ENCODE measurements at regions not wholly inside any gene's neighbourhood (a gene's known extent, or its start where the extent isn't known, plus 50 kb on each side); places are given as distances from the start of the nearest gene placed in this dataset.
"Not testable (repeated sequence)": the region's sequence is repeated elsewhere in the genome, so short reads cannot be mapped to it uniquely, and the experiment has no call there.

DNA sequence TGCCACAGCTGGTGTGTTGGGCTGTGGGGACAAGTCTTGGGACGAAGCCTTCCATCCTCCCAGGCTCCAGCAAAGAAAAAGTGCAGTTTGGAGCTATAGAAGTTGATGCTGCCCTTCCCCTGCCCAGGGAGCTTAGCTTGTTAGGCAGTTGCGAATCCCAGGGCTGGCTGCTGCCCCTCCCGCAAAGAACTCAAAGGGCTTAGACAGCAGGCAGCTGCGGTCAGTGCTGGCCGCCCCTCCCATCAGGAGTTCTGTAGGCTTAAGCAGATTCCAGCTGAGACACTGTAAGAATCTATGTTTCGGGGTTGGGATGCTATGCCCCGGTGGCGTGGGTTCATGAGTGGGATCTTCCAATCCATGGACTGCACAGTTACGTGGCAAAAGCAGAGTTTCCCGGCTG is 956.7 kb downstream of the GLUD2 start:
- no peak for DNase-seq (ENCODE audit: low read depth)

DNA sequence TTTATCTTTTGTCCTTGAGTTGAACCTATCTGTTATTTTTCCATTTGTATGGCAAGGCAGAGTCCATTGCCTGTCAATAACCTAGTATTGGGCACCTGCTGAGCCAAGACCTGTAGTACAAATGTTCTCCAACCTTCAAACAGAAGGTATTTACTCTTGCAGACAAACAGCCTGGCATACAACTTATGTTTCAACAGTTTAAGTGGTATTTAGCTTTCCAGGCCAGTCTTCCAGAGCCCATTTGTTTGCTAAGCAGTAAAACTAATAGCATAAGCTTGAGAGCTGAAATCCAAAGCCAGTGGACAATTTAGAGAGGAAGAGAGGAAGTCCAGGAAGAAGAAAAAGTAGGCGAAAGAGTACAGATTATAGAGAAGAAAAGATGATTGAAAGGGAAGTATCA is 979.3 kb downstream of the GLUD2 start:
- DNase-seq (ENCODE audit: low read depth) = no peak

DNA sequence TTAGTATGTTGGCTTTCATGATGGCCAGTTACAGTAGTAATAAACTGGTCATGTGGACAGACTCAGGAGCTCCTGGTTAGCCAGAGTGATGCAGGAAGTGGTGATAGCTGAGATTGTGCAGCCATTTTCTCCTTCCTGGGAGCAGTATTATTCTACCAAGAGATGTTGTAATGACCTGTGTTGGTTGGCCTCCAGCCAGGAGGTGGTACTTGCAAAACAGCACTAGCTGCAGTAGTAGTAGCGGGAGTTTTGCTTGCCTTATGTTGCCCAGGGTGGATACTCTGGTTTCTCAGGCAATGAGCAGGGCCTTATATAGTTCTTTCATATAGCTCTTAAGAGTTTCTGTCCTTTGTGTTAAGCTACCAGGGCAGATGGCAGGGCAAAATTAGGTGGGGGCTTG is 998.8 kb downstream of the GLUD2 start:
- DNase-seq (ENCODE audit: low read depth) = no peak

DNA sequence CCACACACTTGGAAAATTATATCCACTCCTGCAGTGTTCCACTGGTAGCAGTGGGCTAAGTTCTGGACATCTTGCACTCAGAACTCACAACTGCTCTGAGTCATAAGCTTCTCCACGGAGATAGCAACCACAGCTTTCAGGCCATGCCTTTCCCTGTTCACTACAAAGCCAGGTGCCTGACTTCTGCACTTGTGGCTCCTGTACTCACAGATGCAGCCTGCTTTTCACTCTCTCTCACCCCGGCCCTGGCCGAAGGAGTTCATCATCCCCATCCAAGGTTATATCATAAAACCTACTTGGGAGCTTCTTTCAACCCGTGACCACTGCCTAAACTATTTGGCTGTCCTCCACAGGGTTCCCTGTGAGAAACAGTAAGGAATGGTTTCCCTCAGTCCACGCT is 999.4 kb downstream of the GLUD2 start:
- no peak for DNase-seq (ENCODE audit: low read depth)

DNA sequence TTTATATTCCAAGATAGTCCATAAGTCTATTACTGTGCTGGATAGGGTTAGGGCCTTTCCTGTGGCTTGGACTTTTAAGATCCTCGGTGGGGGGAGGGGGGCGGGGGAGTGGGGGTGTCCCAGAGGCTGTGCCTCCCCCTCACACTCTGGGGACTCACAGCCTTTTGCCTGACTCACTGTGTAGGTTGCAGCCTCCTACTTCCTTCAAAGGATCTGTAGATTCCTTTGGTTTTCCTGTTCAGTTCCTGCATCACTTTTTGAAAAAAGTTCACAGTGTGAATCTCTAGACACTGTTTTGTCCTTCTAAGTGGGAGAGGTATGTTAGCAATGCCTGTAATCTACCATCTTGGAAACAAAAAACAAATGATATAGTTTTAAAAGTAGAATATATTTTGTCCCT is 999.9 kb downstream of the GLUD2 start:
- DNase-seq (ENCODE audit: low read depth) = no peak

DNA sequence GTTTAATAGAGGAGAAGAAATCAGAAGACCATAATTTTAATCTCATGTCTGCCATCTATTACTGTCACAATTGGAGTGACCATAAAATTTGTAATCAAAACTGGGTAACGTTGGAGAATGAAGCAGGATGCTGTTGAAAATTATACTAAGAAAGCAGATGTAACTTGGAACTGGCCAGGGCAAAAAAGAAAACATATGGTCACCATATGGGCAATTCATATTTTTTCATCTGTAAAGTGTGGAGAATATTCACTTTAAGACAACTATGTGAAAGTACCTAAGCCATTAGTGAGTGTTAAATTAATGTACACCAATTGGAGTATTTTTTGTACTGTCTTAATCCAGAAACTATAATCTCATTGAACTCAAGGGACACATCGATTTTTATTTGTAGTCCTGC is 1008.0 kb downstream of the GLUD2 start:
- DNase-seq (ENCODE audit: low read depth) = no peak

DNA sequence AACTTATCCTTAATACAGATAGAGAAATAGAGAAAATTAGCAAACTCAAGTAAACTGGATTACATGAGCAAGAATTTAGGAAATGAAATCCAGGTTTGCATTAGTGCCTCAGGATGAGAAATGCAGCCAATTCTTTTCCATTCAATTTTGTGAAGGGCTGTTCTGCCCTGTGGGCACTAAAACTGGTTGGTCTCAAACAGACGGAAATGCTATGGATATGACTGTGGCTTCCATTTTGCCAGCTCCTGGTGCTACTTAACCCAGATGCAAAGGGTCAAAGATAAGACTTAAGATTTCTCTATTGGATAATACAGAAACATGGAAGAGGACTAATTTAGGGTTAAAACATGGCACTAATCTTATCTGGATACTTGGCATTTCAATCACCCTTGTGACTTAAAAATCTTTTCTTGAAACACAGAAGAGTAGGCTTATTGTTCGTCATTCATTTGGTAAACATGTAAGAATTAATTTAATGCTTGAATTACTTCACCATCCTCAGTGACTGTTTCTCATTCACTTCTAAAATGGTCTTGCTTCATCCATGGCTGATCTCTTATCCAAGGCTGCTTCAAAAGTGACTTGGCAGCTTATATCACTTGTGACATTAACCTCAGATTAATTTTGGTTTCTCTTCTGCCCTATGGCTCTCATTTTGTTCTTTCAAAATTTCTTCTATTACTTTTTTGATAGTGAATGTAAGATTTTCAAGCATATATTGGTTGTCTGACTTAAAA is 1008.7 kb downstream of the GLUD2 start:
- no peak for DNase-seq (ENCODE audit: low read depth)

DNA sequence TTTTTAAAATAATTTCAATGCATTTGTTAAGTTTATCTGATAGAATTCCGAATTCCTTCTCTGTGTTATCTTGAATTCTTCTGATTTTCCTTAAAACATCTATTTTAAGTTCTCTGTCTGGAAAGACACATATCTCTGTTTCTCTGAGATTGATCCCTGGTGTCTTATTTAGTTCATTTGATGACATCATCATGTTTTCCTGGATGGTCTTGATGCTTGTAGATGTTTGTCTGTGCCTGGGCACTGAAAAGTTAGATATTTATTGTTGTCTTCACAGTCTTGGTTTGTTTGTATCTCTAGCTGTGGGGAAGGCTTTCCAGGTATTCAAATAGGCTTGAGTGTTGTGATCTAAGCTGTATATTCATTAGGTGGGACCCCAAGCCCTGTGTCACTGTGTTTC is 1028.8 kb downstream of the GLUD2 start:
- no peak for DNase-seq (ENCODE audit: low read depth)

DNA sequence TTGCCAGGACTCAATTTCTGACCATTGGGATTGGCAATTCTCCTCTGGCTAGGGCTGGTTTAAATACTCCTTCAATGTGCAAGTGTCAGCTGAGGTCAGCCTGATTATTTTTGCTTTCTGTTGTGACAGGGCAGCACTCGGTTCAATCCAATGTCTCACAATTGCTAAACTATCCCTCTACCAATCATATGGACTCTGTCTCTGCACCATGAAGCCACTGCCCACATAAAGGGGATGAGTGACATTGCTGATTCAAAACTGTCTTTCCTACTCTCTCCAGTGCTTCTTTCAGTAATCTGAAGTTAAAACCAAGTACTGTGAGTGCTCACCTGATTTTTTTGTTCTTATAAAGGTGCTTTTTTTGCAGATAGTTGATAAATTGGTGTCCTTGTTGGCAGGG is 1030.7 kb downstream of the GLUD2 start:
- DNase-seq (ENCODE audit: low read depth) = no peak

DNA sequence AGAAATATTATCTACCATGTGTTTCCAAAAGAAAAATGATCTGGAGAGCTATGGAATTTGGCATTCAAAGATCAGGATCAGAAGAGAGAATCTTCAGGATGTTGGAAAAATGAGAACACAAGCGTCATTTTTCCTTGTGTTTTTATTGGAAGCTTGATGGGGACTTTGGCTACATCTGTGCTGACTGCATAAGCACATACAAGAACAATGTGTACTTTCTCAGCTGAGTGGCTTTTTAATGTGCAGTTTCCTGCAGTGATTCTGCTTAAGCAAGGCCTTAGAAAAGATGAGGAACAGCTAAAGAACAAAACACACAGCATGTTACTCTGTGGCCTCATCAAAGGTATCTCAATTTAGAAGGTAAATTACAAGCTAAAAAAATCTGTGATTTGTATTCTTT is 1039.9 kb downstream of the GLUD2 start:
- DNase-seq (ENCODE audit: low read depth) = no peak

DNA sequence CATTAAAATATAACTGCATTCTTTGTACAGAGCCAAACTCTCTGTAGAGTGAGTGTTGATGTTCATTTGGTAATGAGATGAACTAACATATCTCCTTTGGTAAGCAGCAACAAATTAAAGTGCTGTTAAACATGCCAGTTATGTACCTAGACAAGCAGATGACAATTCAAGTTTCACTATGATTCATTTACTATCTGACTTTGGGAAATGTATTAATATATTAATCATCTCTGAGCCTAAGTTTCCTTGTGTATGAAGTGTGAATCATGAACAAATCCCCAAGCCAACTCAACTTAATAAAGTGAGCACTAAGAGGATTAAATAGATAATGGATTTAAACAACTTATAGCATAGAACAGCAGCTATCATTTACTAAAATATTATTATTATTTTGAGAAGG is 1044.2 kb downstream of the GLUD2 start:
- DNase-seq (ENCODE audit: low read depth) = no peak

DNA sequence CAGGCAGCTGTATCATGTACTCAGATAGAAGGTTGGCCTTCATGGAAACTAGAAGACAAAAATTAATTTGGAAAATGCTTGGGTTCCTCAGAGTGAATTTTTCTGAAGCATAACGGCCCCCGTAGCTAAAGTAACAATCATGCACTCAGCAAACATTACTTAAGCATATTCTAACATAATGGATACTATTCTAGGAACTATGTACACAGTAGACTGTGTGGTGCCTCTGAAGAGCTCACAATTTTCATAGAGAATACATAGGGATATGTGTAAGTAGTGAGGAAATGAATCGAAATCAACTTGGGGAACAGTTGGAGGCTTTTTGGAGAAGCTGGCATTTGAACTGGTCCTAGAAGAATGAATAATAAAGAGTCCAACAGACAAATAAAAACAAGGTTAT is 1045.0 kb downstream of the GLUD2 start:
- DNase-seq (ENCODE audit: low read depth) = no peak

DNA sequence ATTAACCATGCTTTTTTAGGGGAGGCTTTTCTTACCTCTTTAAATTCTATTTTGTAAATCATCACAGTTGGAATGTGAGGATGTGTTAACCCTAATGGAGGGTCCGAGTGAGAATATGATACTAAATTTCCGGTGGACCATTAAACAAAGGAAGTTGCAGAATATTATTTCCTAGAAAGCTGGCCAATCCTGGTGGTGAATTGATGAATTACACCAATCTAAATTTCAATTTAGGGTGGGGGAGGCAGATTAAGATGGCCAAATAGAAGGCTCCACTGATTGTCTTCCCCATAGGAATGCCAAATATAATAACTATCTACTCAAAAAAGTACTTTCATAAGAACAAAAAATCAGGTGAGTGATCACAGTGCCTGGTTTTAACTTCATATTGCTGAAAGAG is 1045.6 kb downstream of the GLUD2 start:
- DNase-seq (ENCODE audit: low read depth) = no peak

DNA sequence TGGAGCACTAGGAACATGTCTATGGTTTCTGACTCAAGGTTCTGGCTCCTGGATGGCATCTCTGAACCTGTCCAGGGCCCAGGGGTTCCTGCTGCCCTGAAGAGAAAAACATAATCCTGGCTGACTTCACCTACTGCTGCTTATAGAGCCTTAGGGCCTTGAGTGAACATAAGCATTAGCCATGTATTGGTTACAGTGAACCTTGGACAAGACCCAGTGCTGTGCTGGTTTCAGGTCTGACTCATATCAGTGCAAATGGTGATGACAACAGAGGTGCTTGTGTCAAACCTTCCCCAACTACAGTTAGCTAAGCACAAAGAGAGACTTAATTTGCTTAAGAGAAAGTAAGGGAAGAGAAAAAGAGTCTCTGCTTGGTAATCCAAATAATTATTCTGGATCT is 1047.2 kb downstream of the GLUD2 start:
- no peak for DNase-seq (ENCODE audit: low read depth)

DNA sequence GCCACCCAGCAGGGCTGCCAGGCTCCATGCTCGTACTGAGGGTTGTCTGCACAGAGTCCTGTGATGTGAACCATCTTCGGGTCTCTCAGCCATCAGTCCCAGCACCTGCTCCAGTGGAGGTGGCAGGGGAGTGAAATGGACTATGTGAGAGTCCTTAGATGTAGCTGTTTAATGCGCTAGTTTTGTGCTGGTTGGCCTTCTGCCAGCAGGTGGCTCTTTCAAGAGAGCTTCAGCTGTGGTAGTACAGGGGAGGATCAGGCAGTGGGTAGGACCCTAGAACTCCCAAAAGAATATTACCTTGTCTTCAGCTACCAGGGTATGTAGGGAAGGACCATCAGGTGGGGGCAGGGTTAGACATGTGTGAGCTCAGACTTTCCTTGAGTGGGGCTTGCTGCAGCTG is 1066.0 kb downstream of the GLUD2 start:
- DNase-seq (ENCODE audit: low read depth) = no peak

DNA sequence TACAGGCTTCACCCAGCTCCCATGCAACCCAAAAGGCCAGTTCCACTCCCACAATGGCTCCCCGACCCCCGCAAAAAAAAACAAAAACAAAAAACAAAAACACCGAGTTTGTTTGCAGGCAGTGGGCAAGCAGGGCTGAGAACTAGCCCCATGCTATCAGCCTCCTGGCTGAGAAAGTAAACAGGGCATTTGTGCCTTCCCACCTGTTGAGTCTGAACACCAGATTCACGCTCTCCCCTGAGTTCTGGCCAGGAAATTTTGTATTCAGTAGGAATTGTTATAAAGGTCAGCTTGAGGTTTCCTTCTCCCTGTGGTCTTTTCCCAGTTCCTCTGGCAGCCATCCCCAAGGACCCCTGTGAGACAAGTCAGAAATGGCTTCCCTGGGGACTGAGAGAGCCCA is 1066.5 kb downstream of the GLUD2 start:
- no peak for DNase-seq (ENCODE audit: low read depth)

DNA sequence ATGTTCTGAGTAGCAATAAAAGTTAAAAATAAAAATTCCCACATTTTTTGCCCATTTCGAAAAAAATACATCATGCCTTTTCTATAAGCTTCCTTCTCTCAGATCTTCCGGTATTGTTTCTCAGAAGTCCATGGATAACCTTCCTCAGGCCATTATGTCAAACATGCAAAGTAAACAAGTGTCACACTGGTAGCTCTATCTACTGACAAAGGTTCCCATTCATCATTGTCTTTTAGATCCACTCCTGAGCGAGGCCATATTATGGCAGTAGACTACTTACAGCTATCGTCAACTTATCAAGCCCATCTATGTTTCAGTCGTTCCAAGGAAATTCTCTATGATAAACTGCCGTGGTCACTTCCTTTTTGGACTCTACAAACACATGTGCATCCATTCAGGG is 1068.2 kb downstream of the GLUD2 start:
- DNase-seq (ENCODE audit: low read depth) = no peak

DNA sequence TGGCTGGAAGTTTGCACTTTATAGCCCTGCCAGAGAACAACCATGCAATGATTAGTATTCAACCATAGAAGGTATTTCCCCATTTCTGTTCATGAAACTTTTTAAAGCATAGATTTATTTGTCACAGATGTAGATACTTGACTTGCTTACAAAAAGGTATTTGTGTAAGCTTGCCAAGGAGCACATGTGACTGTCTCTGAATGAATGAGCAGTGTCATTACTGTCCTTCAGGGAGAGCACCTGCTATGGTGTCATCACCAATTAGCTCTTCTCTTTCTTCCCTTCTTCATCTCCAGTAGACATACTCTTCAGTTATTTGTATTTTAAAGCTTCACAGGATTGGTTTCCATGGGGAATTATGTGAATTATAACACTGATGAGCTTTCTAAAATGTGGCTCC is 1064.7 kb upstream of the GRIA3 start:
- DNase-seq (ENCODE audit: low read depth) = no peak

DNA sequence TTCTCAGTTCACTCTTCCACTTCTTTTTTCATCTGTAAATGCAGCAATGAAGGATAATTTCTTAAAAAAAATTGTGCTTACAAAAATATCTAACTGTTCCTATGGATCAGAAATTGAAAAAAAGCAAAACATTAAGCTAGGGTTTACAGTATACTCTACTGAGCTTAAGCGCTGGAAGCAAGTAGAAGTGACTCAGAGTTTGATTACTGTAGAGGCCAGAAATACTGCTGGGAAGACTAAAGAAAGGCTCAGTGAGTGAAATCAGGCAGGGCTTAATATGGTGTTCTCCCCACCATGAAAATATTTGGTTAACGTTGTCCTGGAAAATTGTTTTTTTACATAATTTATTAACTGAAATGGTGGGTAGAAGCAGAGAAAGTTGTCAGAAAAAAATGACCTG is 1061.8 kb upstream of the GRIA3 start:
- DNase-seq (ENCODE audit: low read depth) = no peak

DNA sequence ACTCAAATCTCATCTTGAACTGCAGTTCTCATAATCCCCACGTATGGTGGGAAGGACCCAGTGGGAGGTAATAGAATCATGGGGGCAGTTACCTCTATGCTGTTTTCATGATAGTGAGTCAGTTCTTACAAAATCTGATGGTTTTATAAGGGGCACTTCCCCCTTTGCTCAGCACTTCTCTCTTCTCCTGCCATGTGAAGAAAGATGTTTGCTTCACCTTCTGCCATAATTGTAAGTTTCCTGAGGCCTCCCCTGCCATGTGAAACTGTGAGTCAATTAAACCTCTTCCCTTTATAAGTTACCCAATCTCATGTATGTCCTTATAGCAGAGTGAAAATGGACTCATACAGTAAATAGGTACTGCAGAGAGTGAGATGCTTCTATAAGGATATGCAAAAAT is 1050.6 kb upstream of the GRIA3 start:
- DNase-seq (ENCODE audit: low read depth) = no peak

DNA sequence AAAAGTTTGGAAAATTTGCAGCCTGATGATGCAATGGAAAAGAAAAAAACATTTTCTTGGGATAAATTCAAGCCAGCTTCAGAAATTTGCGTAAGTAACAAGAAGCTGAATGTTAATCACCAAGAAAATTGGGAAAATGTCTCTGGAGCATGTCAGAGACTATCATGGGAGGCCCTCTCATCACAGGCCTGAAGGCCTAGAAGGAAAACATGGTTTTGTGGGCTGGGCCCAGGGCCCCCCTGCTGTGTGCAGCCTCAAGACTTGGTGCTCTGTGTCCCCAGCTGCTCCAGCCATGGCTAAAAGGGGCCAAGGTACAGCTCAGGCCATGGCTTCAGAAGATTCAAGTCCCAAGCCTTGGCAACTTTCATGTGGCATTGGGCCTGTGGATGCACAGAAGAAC is 1049.8 kb upstream of the GRIA3 start:
- no peak for DNase-seq (ENCODE audit: low read depth)

DNA sequence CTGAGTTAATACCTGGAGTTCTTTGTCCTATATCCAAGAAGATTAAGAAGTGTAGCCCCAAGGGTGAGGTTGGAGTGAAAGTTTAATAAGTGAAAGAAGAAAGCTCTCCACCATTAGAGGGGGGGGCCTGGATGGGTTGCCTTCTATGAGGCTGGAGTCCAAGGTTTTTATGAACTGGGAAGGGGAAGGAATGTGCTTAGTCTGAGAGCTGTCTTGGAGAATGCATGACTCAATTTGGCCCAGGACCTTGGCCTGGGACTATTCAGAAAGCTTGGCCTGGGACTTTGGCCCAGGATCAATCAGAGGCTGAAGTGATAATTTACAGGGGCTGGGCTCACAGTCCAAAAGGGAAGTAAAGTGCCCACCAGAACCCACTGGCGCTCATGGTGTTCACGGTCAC is 1049.0 kb upstream of the GRIA3 start:
- no peak for DNase-seq (ENCODE audit: low read depth)

DNA sequence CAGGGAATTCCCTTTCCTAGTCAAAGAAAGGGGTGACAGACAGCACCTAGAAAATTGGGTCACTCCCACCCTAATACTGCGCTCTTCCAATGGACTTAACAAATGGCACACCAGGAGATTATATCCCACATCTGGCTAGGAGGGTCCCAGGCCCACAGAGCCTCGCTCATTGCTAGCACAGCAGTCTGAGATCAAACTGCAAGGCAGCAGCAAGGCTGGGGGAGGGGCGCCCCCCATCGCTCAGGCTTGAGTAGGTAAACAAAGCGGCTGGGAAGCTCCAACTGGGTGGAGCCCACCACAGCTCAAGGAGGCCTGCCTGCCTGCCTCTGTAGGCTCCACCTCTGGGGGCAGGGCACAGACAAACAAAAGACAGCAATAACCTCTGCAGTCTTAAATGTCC is 1043.9 kb upstream of the GRIA3 start:
- not testable (repeated sequence) for DNase-seq (ENCODE audit: low read depth)

DNA sequence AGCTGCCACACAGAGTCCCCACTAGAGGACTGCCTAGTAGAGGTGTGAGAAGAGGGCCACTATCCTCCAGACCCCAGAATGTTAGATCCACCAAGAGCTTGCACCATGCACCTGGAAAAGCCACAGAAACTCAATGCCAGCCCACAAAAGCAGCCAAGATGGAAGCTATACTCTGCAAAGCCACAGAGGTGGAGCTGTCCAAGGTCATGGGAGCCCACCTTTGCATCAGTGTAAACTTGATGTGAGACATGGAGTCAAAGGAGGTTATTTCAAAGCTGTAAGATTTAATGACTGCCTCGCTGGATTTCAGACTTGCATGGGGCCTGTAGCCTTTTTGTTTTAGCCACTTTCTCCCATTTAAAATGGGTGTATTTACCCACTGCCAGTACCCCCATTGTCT is 1030.1 kb upstream of the GRIA3 start:
- no peak for DNase-seq (ENCODE audit: low read depth)

Measured in myocyte (in vitro differentiated cells).